ENCODE measurements at regions not wholly inside any gene's neighbourhood (a gene's known extent, or its start where the extent isn't known, plus 50 kb on each side); places are given as distances from the start of the nearest gene placed in this dataset.

DNA sequence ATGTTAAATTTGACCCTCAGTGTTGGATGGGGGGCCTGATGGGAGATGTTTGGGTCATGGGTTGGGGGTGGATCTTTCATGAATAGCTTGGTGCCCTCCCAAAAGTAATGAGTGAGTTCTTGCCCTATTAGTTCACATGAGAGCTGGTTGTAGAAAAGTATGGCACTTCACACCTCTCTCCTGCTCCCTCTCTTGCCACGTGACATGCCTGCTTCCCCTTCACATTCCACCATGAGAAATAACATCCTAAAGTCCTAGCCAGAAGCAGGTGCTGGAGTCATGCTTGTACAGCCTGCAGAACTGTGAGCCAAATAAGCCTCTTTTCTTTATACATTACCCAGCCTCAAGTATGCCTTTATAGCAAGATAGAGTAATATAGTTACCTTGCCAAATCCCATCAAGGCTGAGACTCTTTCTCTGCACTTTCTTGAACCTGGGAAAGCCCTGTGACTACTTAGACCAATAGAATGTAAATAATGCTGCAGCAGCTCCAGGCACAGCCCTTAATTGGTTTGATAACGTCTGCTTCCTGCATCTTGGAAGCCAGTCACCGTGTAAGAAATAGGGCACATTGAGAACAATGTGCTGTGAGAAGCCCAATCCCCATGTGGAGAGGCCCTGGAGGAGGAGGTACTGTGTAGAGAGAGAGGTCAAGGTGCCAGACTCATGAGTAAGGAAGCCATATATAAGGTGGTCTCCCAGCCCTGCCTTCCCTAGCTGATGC is 88.0 kb upstream of the NAMPT start:
- DNase-seq (ENCODE audit: low spot score) (no peak), FAIRE-seq (no peak), ATAC-seq (no peak)
- no TSS peak for BruUV-seq (replicated peaks)
- no peaks in the 10 kb centered on the region for H3K9me3 ChIP-seq (ENCODE audit: low read length)
- H3K27me3 ChIP-seq (ENCODE audit: control insufficient read depth in 1 of 2, insufficient read depth in 2 of 2, low read length in 2 of 2), result peaks cover 0 to 2% of the 10 kb centered on the region in 2 experiments; a peak in 2 of 5 replicates
- no peak overlapping the region for H3K4me3 ChIP-seq (replicated peaks in 1 of 3; ENCODE audit: insufficient read depth in 1 of 3, low read depth in 2 of 3, low read length in 3 of 3)
- WGBS (ENCODE audit: low lambda C conversion rate), result 0% methylated on average over 3 of the region's 3 CpGs
- no peaks in the 10 kb centered on the region for H3K36me3 ChIP-seq (replicated peaks in 1 of 2; ENCODE audit: control insufficient read depth in 1 of 2, insufficient read depth in 2 of 2, low read length in 2 of 2)
- no peaks in the 10 kb centered on the region for H4K20me1 ChIP-seq (ENCODE audit: insufficient read depth, low read length)
- no peak overlapping the region for H3K9ac ChIP-seq (ENCODE audit: insufficient read depth, low read depth, low read length)
- no peak overlapping the region for H3K4me2 ChIP-seq (ENCODE audit: low read depth, low read length)
- in situ Hi-C loops (cut with HindIII; ENCODE audit: extremely low pct_ligation_motif_present, low pct_unique_long_range_greater_than_20kb) (no loop called here), intact Hi-C loops (cut with micrococcal nuclease; ENCODE audit: unreplicated experiment) (no loop called here)
- no peak overlapping the region for H2AFZ ChIP-seq (ENCODE audit: low read length)
- H3K4me1 ChIP-seq (ENCODE audit: insufficient read depth, low read length), result peaks cover 10% of the 10 kb centered on the region
- POLR2A ChIA-PET, result no interaction called here
- no peak overlapping the region for H3K27ac ChIP-seq (ENCODE audit: extremely low read length, insufficient read depth, low read length)
- H3K79me2 ChIP-seq (ENCODE audit: insufficient read depth, low read length), result no peaks in the 10 kb centered on the region
- CTCF ChIA-PET (ENCODE audit: low intra/inter-chr PET ratio, low total read pairs), result no interaction called here
- TF ChIP-seq NR2C2 (CRISPR knock-in tag; IDR thresholded peaks at IDR 0.05; ENCODE audit: borderline replicate concordance) (no peak), ZNF761 (CRISPR knock-in tag; conservative IDR thresholded peaks at IDR 0.05) (no peak), ZNF484 (CRISPR knock-in tag; IDR thresholded peaks at IDR 0.05; ENCODE audit: borderline replicate concordance, low read depth) (no peak), ZNF282 (IDR thresholded peaks at IDR 0.05; ENCODE audit: partially characterized antibody) (no peak), DNMT3B (CRISPR knock-in tag; conservative IDR thresholded peaks at IDR 0.05) (no peak), SAP130 (CRISPR knock-in tag; IDR thresholded peaks at IDR 0.05; ENCODE audit: low read depth) (no peak), STAT5B (CRISPR knock-in tag; IDR thresholded peaks at IDR 0.05) (no peak)
- TF ChIP-seq, protein P1, sequence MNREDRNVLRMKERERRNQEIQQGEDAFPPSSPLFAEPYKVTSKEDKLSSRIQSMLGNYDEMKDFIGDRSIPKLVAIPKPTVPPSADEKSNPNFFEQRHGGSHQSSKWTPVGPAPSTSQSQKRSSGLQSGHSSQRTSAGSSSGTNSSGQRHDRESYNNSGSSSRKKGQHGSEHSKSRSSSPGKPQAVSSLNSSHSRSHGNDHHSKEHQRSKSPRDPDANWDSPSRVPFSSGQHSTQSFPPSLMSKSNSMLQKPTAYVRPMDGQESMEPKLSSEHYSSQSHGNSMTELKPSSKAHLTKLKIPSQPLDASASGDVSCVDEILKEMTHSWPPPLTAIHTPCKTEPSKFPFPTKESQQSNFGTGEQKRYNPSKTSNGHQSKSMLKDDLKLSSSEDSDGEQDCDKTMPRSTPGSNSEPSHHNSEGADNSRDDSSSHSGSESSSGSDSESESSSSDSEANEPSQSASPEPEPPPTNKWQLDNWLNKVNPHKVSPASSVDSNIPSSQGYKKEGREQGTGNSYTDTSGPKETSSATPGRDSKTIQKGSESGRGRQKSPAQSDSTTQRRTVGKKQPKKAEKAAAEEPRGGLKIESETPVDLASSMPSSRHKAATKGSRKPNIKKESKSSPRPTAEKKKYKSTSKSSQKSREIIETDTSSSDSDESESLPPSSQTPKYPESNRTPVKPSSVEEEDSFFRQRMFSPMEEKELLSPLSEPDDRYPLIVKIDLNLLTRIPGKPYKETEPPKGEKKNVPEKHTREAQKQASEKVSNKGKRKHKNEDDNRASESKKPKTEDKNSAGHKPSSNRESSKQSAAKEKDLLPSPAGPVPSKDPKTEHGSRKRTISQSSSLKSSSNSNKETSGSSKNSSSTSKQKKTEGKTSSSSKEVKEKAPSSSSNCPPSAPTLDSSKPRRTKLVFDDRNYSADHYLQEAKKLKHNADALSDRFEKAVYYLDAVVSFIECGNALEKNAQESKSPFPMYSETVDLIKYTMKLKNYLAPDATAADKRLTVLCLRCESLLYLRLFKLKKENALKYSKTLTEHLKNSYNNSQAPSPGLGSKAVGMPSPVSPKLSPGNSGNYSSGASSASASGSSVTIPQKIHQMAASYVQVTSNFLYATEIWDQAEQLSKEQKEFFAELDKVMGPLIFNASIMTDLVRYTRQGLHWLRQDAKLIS (CRISPR knock-in tag; IDR thresholded peaks at IDR 0.05), result no peak
- TF ChIP-seq, protein P2, sequence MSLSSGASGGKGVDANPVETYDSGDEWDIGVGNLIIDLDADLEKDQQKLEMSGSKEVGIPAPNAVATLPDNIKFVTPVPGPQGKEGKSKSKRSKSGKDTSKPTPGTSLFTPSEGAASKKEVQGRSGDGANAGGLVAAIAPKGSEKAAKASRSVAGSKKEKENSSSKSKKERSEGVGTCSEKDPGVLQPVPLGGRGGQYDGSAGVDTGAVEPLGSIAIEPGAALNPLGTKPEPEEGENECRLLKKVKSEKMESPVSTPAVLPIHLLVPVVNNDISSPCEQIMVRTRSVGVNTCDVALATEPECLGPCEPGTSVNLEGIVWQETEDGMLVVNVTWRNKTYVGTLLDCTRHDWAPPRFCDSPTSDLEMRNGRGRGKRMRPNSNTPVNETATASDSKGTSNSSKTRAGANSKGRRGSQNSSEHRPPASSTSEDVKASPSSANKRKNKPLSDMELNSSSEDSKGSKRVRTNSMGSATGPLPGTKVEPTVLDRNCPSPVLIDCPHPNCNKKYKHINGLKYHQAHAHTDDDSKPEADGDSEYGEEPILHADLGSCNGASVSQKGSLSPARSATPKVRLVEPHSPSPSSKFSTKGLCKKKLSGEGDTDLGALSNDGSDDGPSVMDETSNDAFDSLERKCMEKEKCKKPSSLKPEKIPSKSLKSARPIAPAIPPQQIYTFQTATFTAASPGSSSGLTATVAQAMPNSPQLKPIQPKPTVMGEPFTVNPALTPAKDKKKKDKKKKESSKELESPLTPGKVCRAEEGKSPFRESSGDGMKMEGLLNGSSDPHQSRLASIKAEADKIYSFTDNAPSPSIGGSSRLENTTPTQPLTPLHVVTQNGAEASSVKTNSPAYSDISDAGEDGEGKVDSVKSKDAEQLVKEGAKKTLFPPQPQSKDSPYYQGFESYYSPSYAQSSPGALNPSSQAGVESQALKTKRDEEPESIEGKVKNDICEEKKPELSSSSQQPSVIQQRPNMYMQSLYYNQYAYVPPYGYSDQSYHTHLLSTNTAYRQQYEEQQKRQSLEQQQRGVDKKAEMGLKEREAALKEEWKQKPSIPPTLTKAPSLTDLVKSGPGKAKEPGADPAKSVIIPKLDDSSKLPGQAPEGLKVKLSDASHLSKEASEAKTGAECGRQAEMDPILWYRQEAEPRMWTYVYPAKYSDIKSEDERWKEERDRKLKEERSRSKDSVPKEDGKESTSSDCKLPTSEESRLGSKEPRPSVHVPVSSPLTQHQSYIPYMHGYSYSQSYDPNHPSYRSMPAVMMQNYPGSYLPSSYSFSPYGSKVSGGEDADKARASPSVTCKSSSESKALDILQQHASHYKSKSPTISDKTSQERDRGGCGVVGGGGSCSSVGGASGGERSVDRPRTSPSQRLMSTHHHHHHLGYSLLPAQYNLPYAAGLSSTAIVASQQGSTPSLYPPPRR (CRISPR knock-in tag; IDR thresholded peaks at IDR 0.05; ENCODE audit: borderline replicate concordance), result no peak

All from HepG2 (cell line).